PC-9 (cell line): ENCODE measurements at regions not wholly inside any gene's neighbourhood (a gene's known extent, or its start where the extent isn't known, plus 50 kb on each side); places are given as distances from the start of the nearest gene placed in this dataset.

ENCODE experiments used
- BruUV-seq: library from RNA; stranded (reverse); fragments of 400-500 nt; replicated peaks from 2 replicates; lab custom pipeline; 2021; lab: Mats Ljungman, UMichigan
- CTCF ChIA-PET: fragments of 300-600 bp; sonication (Branson Sonifier 250); formaldehyde crosslinking; loops from one replicate; lab custom pipeline; 2022; ENCODE audit warnings: antibody characterized with exemption; lab: Charles Lee
- POLR2A ChIA-PET: fragments of 300-600 bp; sonication (Branson Sonifier 250); formaldehyde crosslinking; loops from one replicate; lab custom pipeline; 2022; ENCODE audit warnings: antibody characterized with exemption; ENCODE audit not compliant: unreplicated experiment; lab: Charles Lee
- DNase-seq, 2 experiments: peaks; one replicate each; pipeline versions ENCODE4 v3.0.0 to v3.0.0-alpha.2; 2015 to 2022; ENCODE audit warnings: mixed read lengths in 1 of 2
- H2AFZ ChIP-seq: fragments of 200-600 bp; sonication (generic); 2 replicates; pipeline ENCODE4 v1.8.1; 2017; ENCODE audit warnings: antibody characterized with exemption
- H3F3A ChIP-seq: fragments of 200-600 bp; sonication (generic); 2 replicates; pipeline ENCODE4 v1.8.1; 2017; ENCODE audit warnings: antibody characterized with exemption, mild to moderate bottlenecking, low read depth; ENCODE audit not compliant: insufficient read depth
- H3K27ac ChIP-seq: fragments of 200-600 bp; sonication (generic); 2 replicates; pipeline ENCODE4 v1.6.1; 2016; ENCODE audit warnings: mixed run types
- H3K27me3 ChIP-seq: fragments of 200-600 bp; sonication (generic); 2 replicates; pipeline ENCODE4 v1.6.1; 2016; ENCODE audit warnings: low read depth, mixed run types; ENCODE audit not compliant: insufficient read depth
- H3K36me3 ChIP-seq: fragments of 200-600 bp; sonication (generic); 2 replicates; pipeline ENCODE4 v1.6.1; 2016; ENCODE audit warnings: low read depth, mixed run types
- H3K4me1 ChIP-seq: fragments of 200-600 bp; sonication (generic); replicated peaks from 2 replicates; pipeline ENCODE4 v1.6.1; 2016; ENCODE audit warnings: mixed run types; ENCODE audit not compliant: insufficient read depth
- H3K4me2 ChIP-seq: fragments of 200-600 bp; sonication (generic); 2 replicates; pipeline ENCODE4 v1.6.1; 2017; ENCODE audit warnings: mixed run types
- H3K4me3 ChIP-seq: fragments of 200-600 bp; sonication (generic); 2 replicates; pipeline ENCODE4 v1.6.1; 2016; ENCODE audit warnings: mixed run types
- H3K79me2 ChIP-seq: fragments of 200-600 bp; sonication (generic); 2 replicates; pipeline ENCODE4 v1.6.1; 2017; ENCODE audit warnings: low read depth, mixed run types
- H3K9me2 ChIP-seq: fragments of 200-600 bp; sonication (generic); 2 replicates; pipeline ENCODE4 v1.8.1; 2017; ENCODE audit warnings: mild to moderate bottlenecking; ENCODE audit not compliant: insufficient read depth
- H3K9me3 ChIP-seq: fragments of 200-600 bp; sonication (generic); 2 replicates; pipeline ENCODE4 v1.8.1; 2016; ENCODE audit warnings: low read depth; ENCODE audit not compliant: insufficient read depth
- H4K20me1 ChIP-seq: fragments of 200-600 bp; sonication (generic); 2 replicates; pipeline ENCODE4 v1.8.1; 2017; ENCODE audit not compliant: insufficient read depth
- EZH2 ChIP-seq: fragments of 200-600 bp; sonication (generic); IDR thresholded peaks from 2 replicates; pipeline ENCODE4 v1.8.0; 2017; ENCODE audit warnings: antibody characterized with exemption, low read depth
- intact Hi-C: fragments of 100-400 bp; cut with micrococcal nuclease; formaldehyde crosslinking; loops from one replicate; pipeline ENCODE4 v1.10.0; 2022; ENCODE audit not compliant: unreplicated experiment
- TF ChIP-seq, protein P1 (sequence below): fragments of 200-600 bp; sonication (generic); conservative IDR thresholded peaks from 2 replicates; pipeline ENCODE4 v1.6.1; 2017; ENCODE audit warnings: mixed run types, antibody characterized with exemption, mild to moderate bottlenecking, moderate library complexity

DNA sequence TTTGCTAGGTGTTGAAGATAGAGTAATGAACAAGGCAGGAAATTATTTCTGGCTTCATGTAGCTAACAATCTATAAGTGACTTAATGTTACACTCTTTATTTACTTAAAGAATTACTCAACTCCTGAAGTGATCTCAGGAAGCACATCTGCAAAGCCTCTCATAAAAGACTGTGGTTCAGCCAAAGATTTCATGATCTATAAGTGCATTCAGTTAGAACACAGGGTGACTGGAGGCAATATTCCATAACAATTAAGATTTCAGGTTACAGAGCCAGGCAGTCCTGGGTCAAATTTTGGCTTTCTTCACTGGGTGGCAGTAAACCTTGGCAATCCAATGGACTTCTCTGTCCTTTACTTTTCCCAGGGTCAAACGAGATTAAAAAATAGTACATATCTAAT, 204.0 kb downstream of the TPBG start:
- Histone ChIP-seq H3K4me2 (no peak overlapping the region), H4K20me1 (no peaks in the 10 kb centered on the region), H3K27ac (no peak overlapping the region), H3K9me2 (no peaks in the 10 kb centered on the region), H3K4me3 (no peak overlapping the region), H3K36me3 (no peaks in the 10 kb centered on the region), H3K9me3 (no peaks in the 10 kb centered on the region), H3F3A (no peaks in the 10 kb centered on the region), H3K79me2 (no peaks in the 10 kb centered on the region), H3K4me1 (no peaks in the 10 kb centered on the region), H3K27me3 (no peaks in the 10 kb centered on the region), H2AFZ (no peak overlapping the region)
- ChIA-PET CTCF (no interaction called here), POLR2A (no interaction called here)
- DNase-seq: no peak
- TF ChIP-seq, protein P1, sequence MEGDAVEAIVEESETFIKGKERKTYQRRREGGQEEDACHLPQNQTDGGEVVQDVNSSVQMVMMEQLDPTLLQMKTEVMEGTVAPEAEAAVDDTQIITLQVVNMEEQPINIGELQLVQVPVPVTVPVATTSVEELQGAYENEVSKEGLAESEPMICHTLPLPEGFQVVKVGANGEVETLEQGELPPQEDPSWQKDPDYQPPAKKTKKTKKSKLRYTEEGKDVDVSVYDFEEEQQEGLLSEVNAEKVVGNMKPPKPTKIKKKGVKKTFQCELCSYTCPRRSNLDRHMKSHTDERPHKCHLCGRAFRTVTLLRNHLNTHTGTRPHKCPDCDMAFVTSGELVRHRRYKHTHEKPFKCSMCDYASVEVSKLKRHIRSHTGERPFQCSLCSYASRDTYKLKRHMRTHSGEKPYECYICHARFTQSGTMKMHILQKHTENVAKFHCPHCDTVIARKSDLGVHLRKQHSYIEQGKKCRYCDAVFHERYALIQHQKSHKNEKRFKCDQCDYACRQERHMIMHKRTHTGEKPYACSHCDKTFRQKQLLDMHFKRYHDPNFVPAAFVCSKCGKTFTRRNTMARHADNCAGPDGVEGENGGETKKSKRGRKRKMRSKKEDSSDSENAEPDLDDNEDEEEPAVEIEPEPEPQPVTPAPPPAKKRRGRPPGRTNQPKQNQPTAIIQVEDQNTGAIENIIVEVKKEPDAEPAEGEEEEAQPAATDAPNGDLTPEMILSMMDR: no peak
- no peak for TF ChIP-seq EZH2
- BruUV-seq: no TSS peak
- intact Hi-C loops: no loop called here

DNA sequence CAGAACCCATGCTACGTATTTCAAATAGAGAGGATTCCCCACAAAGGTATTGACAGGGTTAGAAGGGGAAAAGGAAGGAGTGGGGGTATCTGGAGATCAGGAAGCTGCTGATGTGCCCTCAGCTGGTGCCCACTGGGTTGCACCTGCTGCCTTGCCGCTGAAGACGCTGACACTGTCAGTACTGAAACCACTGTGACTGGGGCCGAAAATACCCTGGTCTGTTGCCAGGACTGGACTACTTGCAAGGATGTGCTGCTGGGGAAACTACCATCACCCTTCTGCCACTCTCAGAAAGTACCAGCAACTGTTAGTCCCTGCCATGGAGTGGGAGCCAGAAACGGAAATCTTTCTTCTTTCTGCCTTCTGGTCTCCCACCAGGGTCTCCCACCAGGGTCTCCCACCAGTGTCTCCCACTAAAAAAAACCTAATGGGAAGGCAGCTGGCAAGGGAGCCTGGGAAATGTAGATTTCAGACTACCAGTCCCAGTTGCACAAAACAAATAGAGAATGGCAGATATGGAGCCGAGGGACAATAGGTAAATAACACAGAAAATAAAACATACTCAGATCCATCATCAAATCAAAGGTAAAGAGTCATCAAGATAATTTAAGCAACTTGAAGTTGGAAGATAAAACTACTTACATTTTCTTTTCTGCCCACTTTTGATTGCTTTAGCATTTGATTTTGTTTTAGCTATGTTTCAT, 204.8 kb downstream of the TPBG start:
- H3K4me2 ChIP-seq: no peak overlapping the region
- H3K36me3 ChIP-seq: no peaks in the 10 kb centered on the region
- no peaks in the 10 kb centered on the region for H3K9me3 ChIP-seq
- no peak overlapping the region for H3K4me3 ChIP-seq
- DNase-seq: no peak
- no TSS peak for BruUV-seq
- TF ChIP-seq, protein P1: no peak
- TF ChIP-seq EZH2: no peak
- no peaks in the 10 kb centered on the region for H3K4me1 ChIP-seq
- ChIA-PET CTCF (no interaction called here), POLR2A (no interaction called here)
- H3K9me2 ChIP-seq: no peaks in the 10 kb centered on the region
- no peaks in the 10 kb centered on the region for H3F3A ChIP-seq
- intact Hi-C loops: no loop called here
- H4K20me1 ChIP-seq: no peaks in the 10 kb centered on the region
- no peak overlapping the region for H2AFZ ChIP-seq
- no peaks in the 10 kb centered on the region for H3K79me2 ChIP-seq
- no peaks in the 10 kb centered on the region for H3K27me3 ChIP-seq
- H3K27ac ChIP-seq: no peak overlapping the region

DNA sequence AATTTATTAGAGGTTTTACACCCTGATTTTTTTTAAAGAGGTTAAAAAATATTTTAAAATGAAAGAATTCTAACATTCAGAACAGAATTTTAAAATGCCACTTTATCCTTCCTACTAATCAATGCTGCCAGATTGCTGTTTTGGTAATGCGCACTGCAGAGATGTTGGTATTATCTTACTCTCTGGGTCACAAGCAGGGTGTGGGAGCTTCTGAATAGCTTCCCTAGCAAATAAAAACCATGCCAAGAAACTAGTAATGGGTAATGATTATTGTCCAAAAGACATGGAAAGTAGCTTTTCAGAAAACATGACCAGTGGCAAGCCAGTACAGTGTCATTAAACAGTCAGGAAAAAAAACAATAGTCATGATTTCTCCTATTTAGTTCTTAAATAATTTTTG, 205.4 kb downstream of the TPBG start:
- Histone ChIP-seq H4K20me1 (no peaks in the 10 kb centered on the region), H3K4me3 (no peak overlapping the region), H3F3A (no peaks in the 10 kb centered on the region), H3K9me2 (no peaks in the 10 kb centered on the region), H3K79me2 (no peaks in the 10 kb centered on the region), H3K27me3 (no peaks in the 10 kb centered on the region), H3K9me3 (no peaks in the 10 kb centered on the region), H3K4me2 (no peak overlapping the region), H2AFZ (no peak overlapping the region), H3K27ac (no peak overlapping the region), H3K36me3 (no peaks in the 10 kb centered on the region), H3K4me1 (no peaks in the 10 kb centered on the region)
- no peak for DNase-seq
- POLR2A ChIA-PET: no interaction called here
- TF ChIP-seq, protein P1: no peak
- TF ChIP-seq EZH2: no peak
- BruUV-seq: no TSS peak
- intact Hi-C loops: no loop called here
- CTCF ChIA-PET: no interaction called here
